GM21381 (cell line): ENCODE measurements at regions not wholly inside any gene's neighbourhood (a gene's known extent, or its start where the extent isn't known, plus 50 kb on each side); places are given as distances from the start of the nearest gene placed in this dataset.
"Not testable (repeated sequence)": the region's sequence is repeated elsewhere in the genome, so short reads cannot be mapped to it uniquely, and the experiment has no call there.

ENCODE experiments used
- ATAC-seq: cut with Tn5 transposase; IDR thresholded peaks from one replicate; pipeline ENCODE4 v1.9.1; 2021; ENCODE audit warnings: mild to moderate bottlenecking, moderate library complexity; ENCODE audit not compliant: unreplicated experiment

DNA sequence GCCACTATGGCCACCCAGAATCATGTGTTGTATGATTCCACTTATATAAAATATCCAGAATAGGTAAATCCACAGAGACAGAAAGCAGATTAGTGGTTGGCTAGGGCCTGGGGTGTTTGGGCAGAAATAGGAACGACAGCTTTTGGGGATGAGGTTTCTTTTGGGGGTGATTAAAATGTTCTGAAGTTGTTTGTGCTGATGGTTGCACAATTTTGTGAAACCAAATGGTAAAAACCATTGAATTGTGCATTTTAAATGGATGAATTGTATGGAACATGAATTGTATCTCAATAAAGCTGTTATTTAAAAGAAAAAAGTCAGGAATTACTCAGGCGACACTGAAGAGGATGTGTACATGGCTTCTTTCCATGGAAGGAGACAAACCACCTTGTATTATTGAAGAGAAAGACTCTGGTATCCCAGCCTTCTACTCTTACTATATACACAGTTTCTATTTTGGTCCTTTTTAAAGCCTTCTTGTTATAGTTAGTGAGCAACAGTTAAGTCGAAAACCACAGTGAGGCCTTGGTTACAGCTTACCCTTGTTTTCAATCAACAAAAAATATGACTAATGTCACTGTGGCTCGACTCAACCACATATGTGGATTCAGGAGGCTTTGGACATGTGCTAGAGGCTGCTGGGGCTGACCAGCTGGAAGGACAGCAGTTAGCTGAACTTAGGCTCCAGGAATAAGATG lies 57.1 kb upstream of the KMT2E start:
- peak; percentile 90 for ATAC-seq

DNA sequence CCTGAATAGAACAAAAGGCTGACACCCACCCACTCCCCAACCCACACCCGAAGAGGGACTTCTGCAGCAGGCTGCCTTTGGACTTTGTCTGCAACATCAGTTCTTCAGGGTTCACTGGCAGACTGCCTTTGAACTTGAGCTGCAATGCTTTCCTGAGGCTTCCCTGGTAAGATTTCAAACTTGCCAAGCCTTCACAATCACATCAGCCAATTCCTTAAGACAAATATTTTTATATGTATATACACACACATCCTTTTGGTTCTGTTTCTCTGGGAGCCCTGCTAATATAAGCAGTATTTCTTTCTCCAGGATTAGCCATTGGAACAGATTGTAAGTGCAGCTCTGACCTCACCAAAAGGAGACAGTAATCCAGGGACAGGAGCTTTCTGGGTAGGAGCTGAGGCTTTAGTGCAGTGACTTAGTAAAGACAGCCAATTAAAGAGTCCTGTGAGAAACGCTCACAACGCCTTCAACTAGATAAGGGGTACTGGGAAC lies 55.6 kb upstream of the KMT2E start:
- no peak for ATAC-seq

DNA sequence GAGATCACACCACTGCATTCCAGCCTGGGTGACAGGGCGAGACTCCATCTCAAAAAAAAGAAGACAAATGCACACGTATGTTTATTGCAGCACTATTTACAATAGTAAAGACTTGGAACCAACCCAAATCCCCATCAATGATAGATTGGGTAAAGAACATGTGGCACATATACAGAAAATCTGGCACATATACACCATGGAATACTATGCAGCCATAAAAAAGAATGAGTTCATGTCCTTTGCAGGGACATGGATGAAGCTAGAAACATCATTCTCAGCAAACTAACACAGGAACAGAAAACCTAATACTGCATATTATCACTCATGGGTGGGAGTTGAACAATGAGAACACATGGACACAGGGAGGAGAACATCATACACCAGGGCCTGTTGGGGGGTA lies 54.5 kb upstream of the KMT2E start:
- not testable (repeated sequence) for ATAC-seq

DNA sequence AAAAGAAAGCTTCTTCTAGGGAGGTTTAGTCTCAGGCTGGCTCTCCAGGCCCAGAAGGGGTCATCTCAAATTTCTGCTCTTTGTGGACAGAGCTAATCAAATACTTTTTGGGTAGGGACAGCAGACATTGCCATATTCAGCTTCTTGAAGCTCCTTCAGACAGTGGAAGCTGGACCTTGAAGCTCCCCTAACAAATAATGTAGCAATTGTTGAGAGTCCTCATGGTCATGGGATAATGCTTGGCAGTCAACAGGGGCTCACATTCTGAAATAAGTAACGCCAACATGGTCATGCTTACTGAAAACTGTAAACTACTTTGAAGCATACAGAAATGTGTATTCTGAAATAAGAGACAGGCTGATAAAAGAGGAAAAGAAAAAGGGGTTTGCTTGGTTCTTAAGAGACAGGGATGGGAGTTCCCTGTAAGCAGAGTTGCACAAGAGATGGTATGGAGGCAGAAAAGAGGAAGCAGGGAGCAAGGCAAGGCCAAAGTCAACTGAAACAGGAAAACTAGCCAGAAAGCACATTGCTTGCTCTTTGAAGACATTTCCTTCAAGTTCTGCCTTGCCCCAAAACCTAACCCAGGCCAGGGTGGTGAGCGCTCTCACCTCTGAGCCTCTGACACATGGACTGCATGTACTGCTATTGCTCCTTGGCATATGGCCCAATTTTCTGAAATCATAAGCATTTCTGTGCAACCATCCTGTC lies 53.1 kb upstream of the KMT2E start:
- ATAC-seq: no peak

DNA sequence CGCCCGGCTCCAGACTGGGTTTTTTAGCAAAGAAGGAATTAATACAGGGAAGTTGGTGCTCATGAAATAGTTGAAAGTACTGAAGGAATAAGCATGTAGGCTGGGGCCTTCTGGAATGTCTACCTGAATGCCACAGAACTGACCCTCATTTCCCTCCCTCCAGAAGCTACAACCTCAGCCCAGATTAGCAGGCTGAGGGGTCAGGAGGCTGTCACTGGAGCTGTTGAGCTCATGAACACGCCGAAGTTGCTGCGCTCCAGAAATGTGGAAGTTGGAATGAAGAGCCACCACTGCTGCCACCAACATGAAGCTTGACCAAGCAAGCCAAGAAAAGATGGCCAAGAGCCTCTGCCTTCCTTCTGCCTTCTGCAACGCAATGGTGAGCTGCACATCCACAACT lies 52.2 kb upstream of the KMT2E start:
- no peak for ATAC-seq

DNA sequence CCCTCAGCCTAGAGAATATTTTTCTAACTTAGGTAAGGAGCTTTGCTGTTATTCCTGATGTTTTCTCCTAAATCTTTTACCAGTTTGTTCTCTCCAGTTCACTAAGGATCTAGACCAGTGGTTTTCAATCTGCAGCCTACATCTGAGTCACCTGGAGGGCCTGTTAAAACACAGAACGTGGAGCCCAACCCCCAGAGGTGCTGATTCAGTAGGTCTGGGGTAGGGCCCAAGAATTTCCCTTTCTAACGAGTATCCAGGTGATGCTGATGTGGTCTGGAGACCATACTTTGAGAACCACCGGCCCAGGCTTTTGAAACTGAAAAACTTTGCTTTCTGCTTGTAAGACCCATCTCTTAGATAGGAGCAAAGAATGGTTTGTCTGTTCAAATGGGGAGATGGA lies 51.2 kb upstream of the KMT2E start:
- no peak for ATAC-seq

DNA sequence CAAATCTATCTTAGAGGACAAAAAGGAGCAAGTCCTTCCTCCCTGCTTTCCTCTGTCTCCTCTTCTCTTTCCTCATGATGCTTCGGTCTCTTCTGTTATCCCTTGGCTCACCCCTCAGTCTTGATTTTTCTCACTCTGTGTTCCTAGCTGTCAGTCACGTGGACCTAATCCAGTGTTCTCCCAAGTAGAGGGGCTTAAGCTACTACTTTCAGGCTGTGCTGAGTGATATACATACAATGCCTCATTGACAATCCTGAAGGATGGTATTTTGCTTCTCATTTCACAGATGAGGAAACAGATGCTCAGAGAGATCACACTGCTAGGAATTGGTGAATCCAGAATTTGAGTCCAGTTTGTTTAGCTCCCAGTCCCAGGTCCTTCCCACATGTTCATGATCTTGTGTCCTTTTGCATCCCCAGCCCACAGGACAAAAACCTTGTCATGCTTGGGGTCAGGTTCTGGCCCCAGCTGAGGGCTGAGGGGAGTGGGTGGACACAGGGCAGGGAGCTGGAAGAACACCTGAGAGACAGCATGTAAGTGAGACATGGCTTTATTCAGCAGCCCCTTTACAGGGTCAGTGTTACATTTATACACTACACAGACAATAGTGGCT lies 50.5 kb upstream of the KMT2E start:
- ATAC-seq: no peak

DNA sequence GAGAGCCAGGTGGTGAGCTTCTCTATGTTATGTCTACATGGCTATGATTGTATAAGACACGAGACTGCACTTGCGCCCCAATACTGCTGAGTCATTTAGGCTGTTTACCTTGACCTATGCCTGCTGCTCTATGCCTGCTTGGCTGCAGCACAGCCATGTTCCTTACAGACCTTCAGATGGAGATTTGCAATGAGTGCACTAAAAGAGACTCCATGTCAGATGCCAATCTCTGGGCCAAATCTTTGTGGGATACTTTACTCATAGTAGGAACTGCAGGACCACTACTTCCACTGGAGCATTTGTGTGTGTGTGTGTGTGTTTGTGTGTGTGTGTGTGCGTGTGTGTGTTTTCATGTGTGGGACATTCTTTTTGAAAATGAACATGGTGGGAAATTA lies 50.0 kb upstream of the KMT2E start:
- ATAC-seq: no peak
